A673 (cell line): ENCODE measurements at regions not wholly inside any gene's neighbourhood (a gene's known extent, or its start where the extent isn't known, plus 50 kb on each side); places are given as distances from the start of the nearest gene placed in this dataset.

Experiments used
- CTCF ChIP-seq: fragments of 300-800, 200-600 bp; sonication (generic); conservative IDR thresholded peaks from 2 replicates; pipeline ENCODE4 v1.5.1; 2017; ENCODE audit warnings: low read depth, mild to moderate bottlenecking, antibody characterized with exemption, low read length, moderate library complexity, mixed read lengths
- EZH2 ChIP-seq: fragments of 200-600 bp; sonication (generic); IDR thresholded peaks from 2 replicates; pipeline ENCODE4 v1.6.1; 2017; ENCODE audit warnings: borderline replicate concordance, low read depth, mild to moderate bottlenecking, mixed read lengths, antibody characterized with exemption, low read length; ENCODE audit not compliant: poor library complexity, severe bottlenecking

- TF ChIP-seq CTCF (no peak), EZH2 (no peak)
These were observed 143.5 kb downstream of the ZFP64 start for GRCh38 chr20:52047811-52048764.
